IPS-15b (cell line): ENCODE measurements at regions not wholly inside any gene's neighbourhood (a gene's known extent, or its start where the extent isn't known, plus 50 kb on each side); places are given as distances from the start of the nearest gene placed in this dataset.

Source experiments
- H3K27me3 ChIP-seq: one replicate; pipeline ENCODE4 v1.6.1; 2013; ENCODE audit warnings: low read length; ENCODE audit not compliant: control insufficient read depth, insufficient read depth
- H3K36me3 ChIP-seq: one replicate; pipeline ENCODE4 v1.6.1; 2013; ENCODE audit warnings: low read length; ENCODE audit not compliant: control insufficient read depth, insufficient read depth
- H3K4me1 ChIP-seq: one replicate; pipeline ENCODE4 v1.6.1; 2013; ENCODE audit warnings: mild to moderate bottlenecking, low read length; ENCODE audit not compliant: control insufficient read depth, insufficient read depth
- H3K4me3 ChIP-seq: one replicate; pipeline ENCODE4 v1.5.1; 2013; ENCODE audit warnings: low read depth, low read length
- H3K9ac ChIP-seq: one replicate; pipeline ENCODE4 v1.6.1; 2013; ENCODE audit warnings: low read depth, mild to moderate bottlenecking, low read length
- H3K9me3 ChIP-seq: one replicate; pipeline ENCODE4 v1.6.1; 2013; ENCODE audit warnings: mild to moderate bottlenecking, low read length; ENCODE audit not compliant: control insufficient read depth, insufficient read depth

DNA sequence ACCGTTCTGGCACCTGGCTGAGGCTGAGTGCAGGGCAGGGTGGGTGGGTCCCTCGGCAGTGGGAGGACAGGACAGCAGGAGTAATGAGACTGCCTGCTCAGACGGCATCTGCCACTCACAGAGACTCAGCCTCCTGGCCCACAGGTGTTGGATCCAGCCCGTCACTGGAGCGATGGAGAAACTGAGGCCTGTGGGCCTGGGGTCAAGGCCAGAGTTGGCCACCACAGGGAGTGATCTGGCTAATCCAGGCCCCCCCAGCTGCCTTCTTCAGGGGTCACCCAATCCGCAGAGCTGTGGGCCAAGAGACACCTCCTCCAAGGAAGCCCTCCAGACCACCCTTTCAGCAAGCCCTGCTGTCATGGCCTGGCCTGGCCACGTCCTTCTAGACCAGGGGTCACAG, 103.7 kb upstream of the VSTM2B start:
- Histone ChIP-seq H3K9me3 (no peaks in the 10 kb centered on the region), H3K9ac (no peak overlapping the region), H3K4me3 (no peak overlapping the region), H3K27me3 (no peaks in the 10 kb centered on the region), H3K4me1 (no peaks in the 10 kb centered on the region), H3K36me3 (no peaks in the 10 kb centered on the region)

DNA sequence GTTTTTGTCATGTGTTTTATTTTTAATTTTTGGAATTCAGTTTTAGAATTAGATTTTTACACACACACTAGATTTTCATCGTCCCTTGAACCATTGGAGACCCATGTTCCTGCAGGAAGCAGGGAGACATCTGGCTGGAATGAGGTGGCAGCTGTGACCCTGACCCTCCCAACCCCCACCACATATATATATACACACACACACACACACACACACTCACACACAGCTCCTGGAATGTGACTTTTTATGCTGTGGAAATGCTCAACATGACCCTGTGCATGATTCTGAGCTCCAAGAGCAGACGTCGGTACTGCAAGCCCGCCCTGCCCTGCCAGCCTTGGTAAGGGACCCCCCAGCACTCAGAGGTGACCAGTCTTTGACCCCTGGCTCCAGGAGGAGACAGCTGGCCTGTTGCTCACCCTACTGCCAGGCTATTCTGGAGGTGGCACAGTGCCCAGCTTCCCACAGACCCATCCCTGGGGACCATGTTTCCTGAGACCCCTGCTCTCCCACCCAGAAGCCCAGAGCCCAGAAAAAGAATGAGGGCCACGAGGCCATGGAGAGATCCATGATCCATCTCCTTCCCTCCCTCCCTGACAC, 103.2 kb upstream of the VSTM2B start:
- no peaks in the 10 kb centered on the region for H3K4me1 ChIP-seq
- no peaks in the 10 kb centered on the region for H3K36me3 ChIP-seq
- H3K9ac ChIP-seq = no peak overlapping the region
- H3K27me3 ChIP-seq = no peaks in the 10 kb centered on the region
- H3K9me3 ChIP-seq = no peaks in the 10 kb centered on the region
- no peak overlapping the region for H3K4me3 ChIP-seq

DNA sequence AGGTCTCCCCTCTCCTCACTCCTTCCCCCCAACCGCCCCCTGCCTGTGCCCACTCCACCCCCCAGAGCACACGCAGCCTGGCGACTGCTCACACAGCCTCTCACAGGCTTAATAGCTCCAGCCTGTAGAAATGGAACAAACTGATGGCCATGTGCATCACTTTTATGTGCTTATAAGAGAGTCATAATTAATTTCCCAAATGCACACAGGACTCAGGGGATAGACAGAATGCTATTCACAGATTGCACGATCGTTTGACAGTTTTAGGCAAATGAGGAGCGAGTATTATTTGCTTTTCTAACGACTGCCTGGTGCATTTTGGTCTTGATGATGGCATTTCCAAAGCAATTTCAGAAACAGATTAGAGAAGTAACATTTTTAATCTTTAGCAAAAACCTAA, 97.7 kb upstream of the VSTM2B start:
- Histone ChIP-seq H3K36me3 (no peaks in the 10 kb centered on the region), H3K4me3 (no peak overlapping the region), H3K4me1 (no peaks in the 10 kb centered on the region), H3K27me3 (no peaks in the 10 kb centered on the region), H3K9ac (no peak overlapping the region), H3K9me3 (no peaks in the 10 kb centered on the region)

DNA sequence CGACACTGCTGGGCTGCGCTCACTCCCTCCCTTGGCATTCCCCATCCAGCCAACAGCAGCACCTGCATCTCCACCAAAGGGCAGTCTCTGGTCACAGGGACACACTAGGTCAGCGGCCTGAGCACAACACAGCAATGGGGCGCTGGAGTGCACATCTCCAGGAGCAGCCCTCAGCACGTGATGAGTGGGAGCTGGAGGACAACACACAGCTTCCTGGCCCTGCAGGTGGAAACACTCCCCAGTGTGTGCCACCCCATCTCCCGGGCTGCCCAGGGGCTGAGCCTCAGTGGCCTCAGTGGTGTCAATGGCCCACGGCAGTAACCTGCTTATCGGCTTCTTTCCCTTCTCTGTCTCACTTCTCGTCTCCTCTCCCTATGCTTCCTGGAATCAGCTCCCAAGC, 96.8 kb upstream of the VSTM2B start:
- Histone ChIP-seq H3K4me3 (no peak overlapping the region), H3K4me1 (no peaks in the 10 kb centered on the region), H3K9ac (no peak overlapping the region), H3K36me3 (no peaks in the 10 kb centered on the region), H3K9me3 (no peaks in the 10 kb centered on the region), H3K27me3 (no peaks in the 10 kb centered on the region)

DNA sequence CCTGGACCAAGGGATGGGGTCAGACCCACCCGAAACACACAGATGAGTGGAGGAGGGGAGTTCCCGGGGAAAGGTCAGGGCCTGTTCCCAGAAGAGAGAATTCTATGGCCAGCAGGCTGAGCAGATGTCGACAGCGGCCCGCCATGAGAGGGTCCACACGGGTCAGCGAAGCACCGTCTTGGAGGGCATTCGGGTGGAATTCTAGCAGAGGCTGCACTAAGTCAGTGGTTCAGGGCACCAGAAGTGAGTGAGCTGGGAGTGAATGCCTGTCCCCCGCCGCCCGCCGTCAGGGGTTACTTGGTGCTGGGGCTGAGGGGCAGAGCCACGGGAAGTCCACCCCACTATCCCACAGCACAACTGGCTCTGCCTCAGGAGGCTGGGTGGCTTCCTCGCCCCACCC, 96.2 kb upstream of the VSTM2B start:
- Histone ChIP-seq H3K27me3 (no peaks in the 10 kb centered on the region), H3K9ac (no peak overlapping the region), H3K4me1 (no peaks in the 10 kb centered on the region), H3K36me3 (no peaks in the 10 kb centered on the region), H3K9me3 (no peaks in the 10 kb centered on the region), H3K4me3 (no peak overlapping the region)

DNA sequence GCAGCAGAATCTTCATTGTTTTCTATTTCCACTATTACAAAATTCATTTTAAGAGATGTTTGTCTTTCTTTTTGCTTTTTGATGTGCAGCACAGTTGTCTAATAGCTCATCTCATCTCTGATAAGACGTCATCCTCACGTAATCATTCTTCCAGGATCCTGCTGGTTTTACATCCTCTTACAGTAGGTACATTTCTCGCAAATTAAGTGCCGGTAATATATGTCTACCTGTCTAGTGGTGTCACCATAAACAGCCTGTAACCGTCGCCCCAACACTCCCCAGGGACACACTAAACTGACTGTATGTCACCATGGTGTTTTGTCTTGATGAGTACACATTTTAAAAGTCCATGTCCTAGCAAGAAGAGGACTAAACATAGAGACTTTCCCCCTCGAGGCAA, 94.5 kb upstream of the VSTM2B start:
- no peak overlapping the region for H3K4me3 ChIP-seq
- no peaks in the 10 kb centered on the region for H3K27me3 ChIP-seq
- H3K9ac ChIP-seq = no peak overlapping the region
- H3K4me1 ChIP-seq = no peaks in the 10 kb centered on the region
- no peaks in the 10 kb centered on the region for H3K9me3 ChIP-seq
- no peaks in the 10 kb centered on the region for H3K36me3 ChIP-seq

DNA sequence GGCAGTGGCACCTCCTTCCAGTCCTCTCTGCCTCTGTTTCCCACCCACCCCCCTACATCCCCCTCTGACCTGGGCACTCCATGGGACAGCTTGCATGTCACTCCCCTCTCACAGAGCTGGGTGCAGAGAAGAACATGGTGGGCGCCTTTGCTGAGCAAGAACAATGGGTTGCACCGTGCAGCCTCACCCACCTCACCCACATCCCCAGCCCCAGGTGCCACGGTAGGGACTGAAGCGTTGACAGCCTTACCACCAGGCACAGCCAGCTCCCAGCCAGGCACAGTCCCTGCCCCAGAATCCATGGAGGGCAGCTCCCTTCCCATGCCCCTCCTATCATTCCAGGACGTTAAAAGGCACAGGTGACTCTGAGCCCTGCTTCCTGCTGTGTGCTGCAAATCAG, 93.1 kb upstream of the VSTM2B start:
- Histone ChIP-seq H3K4me1 (no peaks in the 10 kb centered on the region), H3K27me3 (no peaks in the 10 kb centered on the region), H3K9ac (no peak overlapping the region), H3K36me3 (no peaks in the 10 kb centered on the region), H3K4me3 (no peak overlapping the region), H3K9me3 (no peaks in the 10 kb centered on the region)

DNA sequence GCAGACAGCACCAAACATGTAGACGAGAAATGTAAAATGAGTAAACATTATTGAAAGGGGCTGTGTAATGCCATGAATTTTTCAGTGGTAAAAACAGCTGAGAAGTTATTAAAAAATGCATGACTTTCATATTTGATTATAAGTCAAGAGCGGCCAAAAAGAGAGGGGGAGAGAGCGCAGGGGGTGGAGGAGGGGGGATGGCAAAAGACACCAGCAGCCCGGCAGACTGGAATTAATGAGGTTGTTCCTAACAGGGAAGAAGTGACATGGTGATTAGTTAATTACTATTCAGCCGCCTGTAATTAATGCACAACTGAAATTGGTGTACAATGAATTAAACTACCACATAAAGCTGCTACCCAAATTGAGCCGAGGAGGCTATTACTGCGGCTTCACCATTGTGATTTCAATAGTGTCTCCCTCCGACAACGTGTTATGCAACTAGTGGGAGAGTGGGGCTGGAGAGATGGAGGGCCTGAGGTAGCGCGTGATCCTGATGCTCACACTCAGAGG, 89.1 kb upstream of the VSTM2B start:
- no peak overlapping the region for H3K4me3 ChIP-seq
- H3K9me3 ChIP-seq = no peaks in the 10 kb centered on the region

DNA sequence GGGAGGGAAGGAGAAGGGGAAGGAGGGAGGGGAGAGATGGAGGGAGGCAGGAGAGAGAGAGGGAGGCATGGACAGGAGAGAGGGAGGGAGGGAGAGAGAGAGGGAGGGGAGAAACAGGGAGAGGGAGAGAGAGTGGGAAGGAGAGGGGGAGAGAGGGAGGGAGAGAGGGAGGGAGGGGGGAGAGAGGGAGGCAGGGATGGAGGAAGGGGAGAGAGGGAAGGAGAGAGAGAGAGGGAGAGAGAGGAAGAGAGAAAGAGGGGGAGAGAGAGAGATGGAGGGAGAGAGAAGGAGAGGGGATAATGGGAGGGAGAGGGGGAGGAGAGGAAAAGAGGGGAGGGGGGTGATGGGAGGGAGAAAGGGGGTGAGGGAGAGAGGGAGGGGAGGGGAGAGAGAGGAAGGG, 86.8 kb upstream of the VSTM2B start:
- H3K36me3 ChIP-seq = no peaks in the 10 kb centered on the region
- no peak overlapping the region for H3K9ac ChIP-seq
- no peaks in the 10 kb centered on the region for H3K4me1 ChIP-seq
- no peak overlapping the region for H3K4me3 ChIP-seq
- H3K27me3 ChIP-seq = no peaks in the 10 kb centered on the region
- no peaks in the 10 kb centered on the region for H3K9me3 ChIP-seq

More for the DNA sequence above, 89.1 kb upstream of the VSTM2B start:
- Histone ChIP-seq H3K4me1 (no peaks in the 10 kb centered on the region), H3K9ac (no peak overlapping the region), H3K36me3 (no peaks in the 10 kb centered on the region), H3K27me3 (no peaks in the 10 kb centered on the region)

DNA sequence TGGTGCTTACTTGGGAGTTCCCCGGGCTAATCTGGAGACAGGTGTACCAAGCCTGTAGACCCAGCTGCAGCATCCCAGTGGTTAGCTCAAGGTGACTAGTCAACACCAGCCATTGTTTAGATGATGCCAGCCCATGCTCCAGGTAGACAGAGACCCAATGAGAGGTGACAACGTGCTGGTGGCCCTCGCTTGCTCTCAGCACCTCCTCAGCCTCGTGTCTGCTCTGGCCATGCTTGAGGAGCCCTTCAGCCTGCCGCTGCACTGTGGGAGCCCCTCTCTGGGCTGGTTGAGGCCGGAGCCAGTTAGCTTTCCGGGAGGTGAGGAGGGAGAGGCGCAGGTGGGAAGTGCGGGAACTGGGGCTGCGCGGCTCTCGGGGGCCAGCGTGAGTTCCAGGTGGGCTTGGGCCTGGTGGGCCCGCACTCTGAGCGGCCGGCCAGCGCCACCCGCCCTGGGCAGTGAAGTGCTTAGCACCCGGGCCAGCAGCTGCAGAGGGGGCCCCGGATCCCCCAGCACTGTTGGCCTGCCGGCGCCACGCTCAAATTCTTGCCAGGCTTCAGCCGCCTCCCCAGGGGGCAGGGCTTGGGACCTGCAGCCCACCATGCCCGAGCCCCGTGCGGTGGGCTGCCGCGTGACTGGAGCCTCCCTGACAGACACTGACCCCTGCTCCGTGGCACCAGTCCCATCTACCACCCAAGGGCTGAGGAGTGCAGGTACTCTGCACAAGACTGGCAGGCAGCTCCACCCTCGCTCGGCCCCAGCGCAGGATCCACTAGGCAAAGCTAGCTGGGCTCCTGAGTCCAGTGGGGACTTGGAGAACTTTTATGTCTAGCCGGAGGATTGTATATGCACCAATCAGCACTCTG, 85.9 kb upstream of the VSTM2B start:
- no peak overlapping the region for H3K9ac ChIP-seq
- no peaks in the 10 kb centered on the region for H3K9me3 ChIP-seq
- no peaks in the 10 kb centered on the region for H3K36me3 ChIP-seq
- no peaks in the 10 kb centered on the region for H3K27me3 ChIP-seq
- H3K4me3 ChIP-seq = no peak overlapping the region
- H3K4me1 ChIP-seq = no peaks in the 10 kb centered on the region

DNA sequence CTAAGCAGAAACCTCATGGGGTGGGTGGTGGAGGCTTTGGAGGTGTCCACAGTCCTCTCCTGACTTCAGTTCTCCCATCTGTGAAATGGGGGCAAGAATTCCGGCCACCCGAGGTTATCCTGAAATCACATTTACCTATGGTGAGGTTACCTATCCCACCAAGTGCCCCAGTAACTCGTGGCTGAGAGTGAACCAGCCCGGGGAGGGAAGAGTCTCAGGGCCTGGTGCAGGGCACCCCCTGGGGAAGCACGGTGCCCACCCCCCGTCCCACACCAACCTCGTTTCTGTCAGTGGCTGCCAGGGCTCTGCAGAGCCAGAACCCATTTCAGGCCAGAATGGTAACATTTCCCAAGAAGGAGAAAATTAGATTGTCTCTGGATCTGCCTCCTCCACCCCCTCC, 83.7 kb upstream of the VSTM2B start:
- H3K27me3 ChIP-seq = no peaks in the 10 kb centered on the region
- no peak overlapping the region for H3K9ac ChIP-seq
- H3K4me3 ChIP-seq = no peak overlapping the region
- H3K9me3 ChIP-seq = no peaks in the 10 kb centered on the region
- no peaks in the 10 kb centered on the region for H3K36me3 ChIP-seq
- H3K4me1 ChIP-seq = no peaks in the 10 kb centered on the region

DNA sequence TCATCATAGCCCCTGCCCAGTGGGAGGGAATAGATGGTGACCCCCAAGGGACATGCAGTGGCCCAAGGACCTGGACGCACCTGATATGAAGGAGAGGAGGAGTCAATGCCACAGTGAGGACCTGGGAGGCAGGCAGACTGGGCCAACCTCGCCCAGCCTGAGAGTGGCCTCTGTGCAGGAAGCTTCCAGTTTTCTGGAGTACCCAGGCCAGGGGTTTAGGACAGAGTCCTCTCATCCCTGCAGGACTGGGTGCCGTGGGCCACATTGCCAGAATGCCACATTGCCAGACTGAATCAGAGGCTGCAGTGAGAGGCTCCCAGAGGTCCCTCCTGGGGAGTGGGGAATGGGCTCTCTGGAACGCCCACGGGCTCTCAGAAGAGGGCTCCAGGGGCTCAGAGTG, 82.9 kb upstream of the VSTM2B start:
- Histone ChIP-seq H3K36me3 (no peaks in the 10 kb centered on the region), H3K4me3 (no peak overlapping the region), H3K9me3 (no peaks in the 10 kb centered on the region), H3K27me3 (no peaks in the 10 kb centered on the region), H3K9ac (no peak overlapping the region), H3K4me1 (no peaks in the 10 kb centered on the region)
